Fibroblast of mammary gland (primary cell): ENCODE measurements at regions not wholly inside any gene's neighbourhood (a gene's known extent, or its start where the extent isn't known, plus 50 kb on each side); places are given as distances from the start of the nearest gene placed in this dataset.

ENCODE experiments used
- DNase-seq: peaks from one replicate; pipeline ENCODE4 v3.0.0-alpha.2; 2010; ENCODE audit warnings: low read depth
- H3K4me3 ChIP-seq: 2 replicates; pipeline ENCODE4 v1.5.1; 2011; ENCODE audit warnings: low read depth, mild to moderate bottlenecking, low read length, moderate library complexity; ENCODE audit not compliant: control insufficient read depth
- TF ChIP-seq, protein P1 (sequence below): conservative IDR thresholded peaks from 2 replicates; pipeline ENCODE4 v1.5.1; 2011; ENCODE audit warnings: low read depth, low read length, inconsistent platforms; ENCODE audit not compliant: control insufficient read depth, insufficient read depth

DNA sequence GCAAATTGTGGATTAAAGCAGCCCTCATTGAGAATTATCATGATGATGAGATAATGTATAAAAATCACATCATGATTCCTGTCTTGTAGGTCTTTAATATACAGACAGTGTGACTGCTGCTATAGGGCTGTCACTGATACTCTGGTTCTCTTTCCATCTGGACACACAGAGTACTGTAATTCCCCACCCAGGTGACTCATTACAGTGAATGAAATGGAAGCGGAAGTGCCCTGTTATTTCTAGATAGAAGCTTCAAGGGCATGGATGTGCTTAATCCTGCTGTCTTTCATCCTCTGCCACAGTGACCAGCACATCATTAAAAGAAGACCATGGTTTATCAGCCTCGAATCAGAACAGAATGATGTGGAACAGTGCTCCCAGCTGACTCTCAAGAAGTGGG lies 1234.0 kb downstream of the SORCS3 start:
- no peak overlapping the region for H3K4me3 ChIP-seq
- DNase-seq: no peak
- TF ChIP-seq, protein P1, sequence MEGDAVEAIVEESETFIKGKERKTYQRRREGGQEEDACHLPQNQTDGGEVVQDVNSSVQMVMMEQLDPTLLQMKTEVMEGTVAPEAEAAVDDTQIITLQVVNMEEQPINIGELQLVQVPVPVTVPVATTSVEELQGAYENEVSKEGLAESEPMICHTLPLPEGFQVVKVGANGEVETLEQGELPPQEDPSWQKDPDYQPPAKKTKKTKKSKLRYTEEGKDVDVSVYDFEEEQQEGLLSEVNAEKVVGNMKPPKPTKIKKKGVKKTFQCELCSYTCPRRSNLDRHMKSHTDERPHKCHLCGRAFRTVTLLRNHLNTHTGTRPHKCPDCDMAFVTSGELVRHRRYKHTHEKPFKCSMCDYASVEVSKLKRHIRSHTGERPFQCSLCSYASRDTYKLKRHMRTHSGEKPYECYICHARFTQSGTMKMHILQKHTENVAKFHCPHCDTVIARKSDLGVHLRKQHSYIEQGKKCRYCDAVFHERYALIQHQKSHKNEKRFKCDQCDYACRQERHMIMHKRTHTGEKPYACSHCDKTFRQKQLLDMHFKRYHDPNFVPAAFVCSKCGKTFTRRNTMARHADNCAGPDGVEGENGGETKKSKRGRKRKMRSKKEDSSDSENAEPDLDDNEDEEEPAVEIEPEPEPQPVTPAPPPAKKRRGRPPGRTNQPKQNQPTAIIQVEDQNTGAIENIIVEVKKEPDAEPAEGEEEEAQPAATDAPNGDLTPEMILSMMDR: no peak

DNA sequence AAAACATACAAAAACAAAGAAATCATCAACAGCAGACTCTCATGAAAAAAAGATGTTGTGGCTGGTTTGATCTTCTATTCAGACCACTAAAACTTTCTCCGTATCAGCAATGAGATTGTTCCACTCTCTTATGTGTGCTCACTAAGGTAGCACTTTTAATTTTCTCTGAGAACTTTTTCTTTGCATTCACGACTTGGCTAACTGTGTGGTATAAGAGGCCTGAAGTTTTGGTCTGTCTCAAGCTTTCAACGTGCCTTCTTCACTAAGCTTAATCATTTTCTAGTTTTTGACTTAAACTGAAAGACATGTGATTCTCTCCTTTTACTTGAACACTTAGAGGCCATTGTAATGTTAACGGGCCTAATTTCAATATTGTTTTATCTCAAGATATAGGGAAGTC lies 1231.6 kb downstream of the SORCS3 start:
- DNase-seq: no peak
- TF ChIP-seq, protein P1: no peak
- no peak overlapping the region for H3K4me3 ChIP-seq

DNA sequence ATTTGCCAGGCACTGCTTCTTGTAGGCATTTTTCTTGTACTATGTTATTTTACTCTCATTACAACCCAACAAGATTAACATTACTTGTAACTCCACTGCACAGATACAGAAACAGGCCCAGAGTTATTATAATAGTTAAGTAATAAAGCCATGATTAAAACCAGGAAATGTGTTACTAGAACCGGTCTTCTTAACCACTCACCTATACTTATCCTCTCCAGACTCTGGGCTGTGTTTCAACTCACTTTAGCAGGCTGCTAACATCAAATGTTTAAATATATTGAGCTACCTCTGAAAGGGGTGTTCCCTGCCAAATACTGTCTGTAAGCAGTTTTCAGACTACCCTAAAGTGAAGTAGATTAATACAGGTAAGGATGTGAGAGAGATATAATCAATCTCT lies 1227.8 kb downstream of the SORCS3 start:
- TF ChIP-seq, protein P1: no peak
- no peak overlapping the region for H3K4me3 ChIP-seq
- no peak for DNase-seq

DNA sequence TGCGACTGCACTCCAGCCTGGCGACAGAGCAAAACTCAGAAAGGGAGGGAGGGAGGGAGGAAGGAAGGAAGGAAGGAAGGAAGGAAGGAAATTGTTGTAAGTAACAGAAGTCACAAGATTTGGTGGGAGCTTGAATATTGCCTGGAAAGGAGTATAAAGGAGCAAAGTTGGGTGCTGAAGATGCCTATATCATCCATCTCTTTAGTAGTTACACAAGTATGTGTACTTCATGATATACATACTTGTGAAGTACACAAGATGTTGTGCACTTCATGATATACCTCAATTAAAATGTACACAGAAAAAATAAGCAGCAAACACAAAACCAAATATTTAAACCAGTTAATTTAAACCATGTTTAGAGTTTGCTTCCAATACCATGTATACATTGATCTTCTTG lies 1223.8 kb downstream of the SORCS3 start:
- TF ChIP-seq, protein P1: no peak
- no peak overlapping the region for H3K4me3 ChIP-seq
- no peak for DNase-seq

DNA sequence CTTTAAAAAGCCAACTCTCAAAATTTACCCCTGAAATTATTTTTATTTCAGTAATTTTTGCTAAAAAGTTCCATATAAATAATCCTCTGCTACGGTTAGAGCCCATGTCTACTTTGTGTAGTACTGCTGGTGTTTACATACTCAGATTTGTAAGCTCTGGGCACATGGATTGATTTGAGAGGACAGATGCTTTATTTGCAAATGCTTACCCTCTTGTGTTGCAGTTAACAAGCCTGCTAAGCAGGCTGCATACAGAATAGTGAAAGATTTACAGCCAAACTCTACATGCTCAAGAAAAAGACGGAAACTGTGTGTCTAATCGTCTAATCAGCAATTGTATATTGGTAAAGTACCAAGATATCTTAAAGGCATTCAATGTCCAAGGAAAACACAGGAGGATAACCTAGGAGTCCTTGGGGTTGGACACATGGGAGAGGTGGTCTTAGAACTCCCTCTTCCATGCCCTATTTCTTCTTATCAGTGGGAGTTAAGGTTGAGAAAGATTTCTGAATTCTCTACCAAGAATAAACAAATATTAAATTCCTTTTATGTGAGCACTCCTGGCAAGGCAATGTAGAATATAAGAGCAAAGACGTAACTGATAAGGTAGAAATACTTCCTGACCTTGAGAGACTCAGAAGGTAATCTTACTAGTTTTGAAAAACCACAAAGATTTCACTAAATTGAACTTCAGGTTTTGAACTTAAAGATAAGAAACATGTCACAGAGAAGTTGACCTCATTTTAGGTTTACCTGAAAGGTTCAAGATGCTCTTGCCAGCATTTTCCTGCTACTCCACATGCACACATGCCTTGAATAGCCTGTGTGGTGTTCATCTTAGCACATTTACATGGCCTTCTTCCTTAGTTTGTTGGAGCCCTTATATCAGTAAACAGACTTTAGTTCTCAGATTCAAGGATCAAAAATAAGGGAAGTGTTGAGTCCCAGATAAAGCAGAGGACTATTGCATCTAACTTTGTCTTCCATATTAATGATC lies 1216.5 kb downstream of the SORCS3 start:
- TF ChIP-seq, protein P1: no peak
- DNase-seq: no peak
- no peak overlapping the region for H3K4me3 ChIP-seq

DNA sequence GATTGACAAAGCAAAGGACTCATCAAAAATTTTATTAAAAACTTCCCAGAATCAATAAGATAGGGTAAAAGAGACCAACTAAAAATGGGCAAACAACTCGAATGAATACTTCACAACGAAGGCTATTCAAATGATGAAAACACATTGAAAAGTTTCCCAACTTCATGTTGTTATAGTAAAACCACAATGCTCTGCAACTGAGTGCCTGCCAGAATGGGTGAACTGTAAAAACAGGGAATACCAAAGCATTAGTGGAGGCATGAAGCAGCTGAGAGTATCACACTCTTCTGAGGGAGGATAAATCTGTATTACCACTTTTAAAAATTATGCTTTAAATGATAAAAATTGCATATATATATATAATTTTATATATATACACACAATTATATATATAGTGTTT lies 1214.7 kb downstream of the SORCS3 start:
- H3K4me3 ChIP-seq: no peak overlapping the region
- no peak for DNase-seq
- TF ChIP-seq, protein P1: no peak
